ENCODE measurements at regions not wholly inside any gene's neighbourhood (a gene's known extent, or its start where the extent isn't known, plus 50 kb on each side); places are given as distances from the start of the nearest gene placed in this dataset.

GRCh38 chr5:174526177-174526576 is 198.2 kb upstream of the MSX2 start:
- no peak overlapping the region for H3K4me3 ChIP-seq (ENCODE audit: low read depth, low read length)
- TF ChIP-seq CTCF (IDR thresholded peaks at IDR 0.05; ENCODE audit: borderline replicate concordance, insufficient read depth, low read depth, low read length), result no peak

GRCh38 chr5:174527916-174528540 is 196.4 kb upstream of the MSX2 start:
- TF ChIP-seq CTCF (IDR thresholded peaks at IDR 0.05; ENCODE audit: borderline replicate concordance, insufficient read depth, low read depth, low read length), result no peak
- H3K4me3 ChIP-seq (ENCODE audit: low read depth, low read length), result no peak overlapping the region

- no peak for TF ChIP-seq CTCF (IDR thresholded peaks at IDR 0.05; ENCODE audit: borderline replicate concordance, insufficient read depth, low read depth, low read length)
- no peak overlapping the region for H3K4me3 ChIP-seq (ENCODE audit: low read depth, low read length)
Measured at GRCh38 chr5:174528821-174529544, 195.4 kb upstream of the MSX2 start.

GRCh38 chr5:174529925-174530681 is 194.3 kb upstream of the MSX2 start:
- TF ChIP-seq CTCF (IDR thresholded peaks at IDR 0.05; ENCODE audit: borderline replicate concordance, insufficient read depth, low read depth, low read length), result no peak
- no peak overlapping the region for H3K4me3 ChIP-seq (ENCODE audit: low read depth, low read length)

- no peak overlapping the region for H3K4me3 ChIP-seq (ENCODE audit: low read depth, low read length)
Measured at GRCh38 chr5:174531782-174532191, 192.6 kb upstream of the MSX2 start.

More at GRCh38 chr5:174531782-174532191, 192.6 kb upstream of the MSX2 start:
- TF ChIP-seq CTCF (IDR thresholded peaks at IDR 0.05; ENCODE audit: borderline replicate concordance, insufficient read depth, low read depth, low read length), result no peak
